CD4-positive, alpha-beta T cell (primary cell): ENCODE measurements at regions not wholly inside any gene's neighbourhood (a gene's known extent, or its start where the extent isn't known, plus 50 kb on each side); places are given as distances from the start of the nearest gene placed in this dataset.

Source experiments
- ATAC-seq: fragments of 200-7000 bp; cut with Tn5 transposase; one replicate; pipeline ENCODE4 v1.10.0; 2022; ENCODE audit warnings: mild to moderate bottlenecking; ENCODE audit not compliant: poor library complexity
- CTCF ChIA-PET: fragments of 350-600 bp; sonication (Branson Sonifier 250); formaldehyde crosslinking; loops from one replicate; lab custom pipeline; 2021; ENCODE audit warnings: antibody characterized with exemption, inconsistent platforms; lab: Charles Lee
- POLR2A ChIA-PET: fragments of 350-600 bp; sonication (Branson Sonifier 250); formaldehyde crosslinking; loops from one replicate; lab custom pipeline; 2021; ENCODE audit warnings: antibody characterized with exemption, inconsistent platforms; lab: Charles Lee
- DNase-seq, 14 experiments: peaks; one replicate each; pipeline ENCODE4 v3.0.0-alpha.2; 2013 to 2020; ENCODE audit warnings: mixed read lengths in 2 of 14
- H3K27ac ChIP-seq, 2 donors: one replicate each; pipeline versions ENCODE4 v1.5.1 to v1.7.0; 2013; ENCODE audit warnings: low read length in 2 of 2, low read depth in 1 of 2, mild to moderate bottlenecking in 1 of 2
- H3K27me3 ChIP-seq, 2 experiments: 1 replicate in 1 of 2; 2 replicates in 1 of 2; pipeline versions ENCODE4 v1.6.1 to v1.7.0; 2013; ENCODE audit warnings: low read length in 2 of 2, control low read depth in 1 of 2, mild to moderate bottlenecking in 1 of 2, moderate library complexity in 1 of 2; ENCODE audit not compliant: insufficient read depth in 2 of 2, control insufficient read depth in 1 of 2
- H3K36me3 ChIP-seq: one replicate; pipeline ENCODE4 v1.6.1; 2013; ENCODE audit warnings: low read length, control low read depth; ENCODE audit not compliant: insufficient read depth
- H3K4me1 ChIP-seq: one replicate; pipeline ENCODE4 v1.6.1; 2013; ENCODE audit warnings: low read length, control low read depth; ENCODE audit not compliant: insufficient read depth
- H3K4me3 ChIP-seq: one replicate; pipeline ENCODE4 v1.5.1; 2013; ENCODE audit warnings: mild to moderate bottlenecking, low read length, moderate library complexity
- H3K9me3 ChIP-seq, 2 experiments: 1 replicate in 1 of 2; 2 replicates in 1 of 2; pipeline versions ENCODE4 v1.6.1 to v1.7.0; 2013; ENCODE audit warnings: low read length in 2 of 2, mild to moderate bottlenecking in 2 of 2, control low read depth in 1 of 2, moderate library complexity in 1 of 2; ENCODE audit not compliant: control insufficient read depth in 1 of 2, insufficient read depth in 1 of 2
- H3K27ac Mint-ChIP-seq: one replicate; pipeline ENCODE4 v1.8.0; 2020; ENCODE audit warnings: mixed read lengths
- H3K27me3 Mint-ChIP-seq: one replicate; pipeline ENCODE4 v1.8.0; 2021; ENCODE audit warnings: mixed read lengths
- H3K36me3 Mint-ChIP-seq: one replicate; pipeline ENCODE4 v1.8.0; 2021; ENCODE audit warnings: low read depth, mixed read lengths
- H3K4me1 Mint-ChIP-seq: one replicate; pipeline ENCODE4 v1.8.0; 2021; ENCODE audit warnings: low read depth, mixed read lengths
- H3K4me3 Mint-ChIP-seq: one replicate; pipeline ENCODE4 v1.8.0; 2020; ENCODE audit warnings: mild to moderate bottlenecking, mixed read lengths
- H3K9me3 Mint-ChIP-seq: one replicate; pipeline ENCODE4 v1.8.0; 2020; ENCODE audit warnings: mixed read lengths
- CTCF ChIP-seq: fragments of 200-600 bp; IDR thresholded peaks from one replicate; pipeline ENCODE4 v1.8.0; 2022; ENCODE audit warnings: antibody characterized with exemption, mild to moderate bottlenecking
- intact Hi-C, 2 experiments: fragments of 100-400 bp; cut with DNase I in 1 of 2; cut with micrococcal nuclease in 1 of 2; formaldehyde crosslinking; loops; one replicate each; pipeline versions ENCODE4 v1.15.1 to v1.9.0; 2023 to 2025; cut with DNase I, micrococcal nuclease

- Histone ChIP-seq H3K4me3 (no peak overlapping the region), H3K36me3 (no peaks in the 10 kb centered on the region), H3K9me3 (no peaks in the 10 kb centered on the region), H3K27me3 (no peaks in the 10 kb centered on the region), H3K27ac (no peak overlapping the region), H3K4me1 (no peaks in the 10 kb centered on the region)
- CTCF ChIA-PET, result no interaction called here
- H3K36me3 Mint-ChIP-seq, result no peaks in the 10 kb centered on the region
- no peak for ATAC-seq
- no peak overlapping the region for H3K4me3 Mint-ChIP-seq
- H3K9me3 Mint-ChIP-seq, result no peaks in the 10 kb centered on the region
- no peaks in the 10 kb centered on the region for H3K4me1 Mint-ChIP-seq
- no peak for TF ChIP-seq CTCF
- no peaks in the 10 kb centered on the region for H3K27me3 Mint-ChIP-seq
- H3K27ac Mint-ChIP-seq, result no peak overlapping the region
- POLR2A ChIA-PET, result no interaction called here
- no peak for DNase-seq
- intact Hi-C loops, result loop anchor here in 1 of 2 experiments (5.0 kb wide), 1 partner anchor 37 kb away; no protein-coding TSS in a partner anchor
Measured at GRCh38 chr11:122604621-122605020, 50.9 kb upstream of the UBASH3B start.

DNA sequence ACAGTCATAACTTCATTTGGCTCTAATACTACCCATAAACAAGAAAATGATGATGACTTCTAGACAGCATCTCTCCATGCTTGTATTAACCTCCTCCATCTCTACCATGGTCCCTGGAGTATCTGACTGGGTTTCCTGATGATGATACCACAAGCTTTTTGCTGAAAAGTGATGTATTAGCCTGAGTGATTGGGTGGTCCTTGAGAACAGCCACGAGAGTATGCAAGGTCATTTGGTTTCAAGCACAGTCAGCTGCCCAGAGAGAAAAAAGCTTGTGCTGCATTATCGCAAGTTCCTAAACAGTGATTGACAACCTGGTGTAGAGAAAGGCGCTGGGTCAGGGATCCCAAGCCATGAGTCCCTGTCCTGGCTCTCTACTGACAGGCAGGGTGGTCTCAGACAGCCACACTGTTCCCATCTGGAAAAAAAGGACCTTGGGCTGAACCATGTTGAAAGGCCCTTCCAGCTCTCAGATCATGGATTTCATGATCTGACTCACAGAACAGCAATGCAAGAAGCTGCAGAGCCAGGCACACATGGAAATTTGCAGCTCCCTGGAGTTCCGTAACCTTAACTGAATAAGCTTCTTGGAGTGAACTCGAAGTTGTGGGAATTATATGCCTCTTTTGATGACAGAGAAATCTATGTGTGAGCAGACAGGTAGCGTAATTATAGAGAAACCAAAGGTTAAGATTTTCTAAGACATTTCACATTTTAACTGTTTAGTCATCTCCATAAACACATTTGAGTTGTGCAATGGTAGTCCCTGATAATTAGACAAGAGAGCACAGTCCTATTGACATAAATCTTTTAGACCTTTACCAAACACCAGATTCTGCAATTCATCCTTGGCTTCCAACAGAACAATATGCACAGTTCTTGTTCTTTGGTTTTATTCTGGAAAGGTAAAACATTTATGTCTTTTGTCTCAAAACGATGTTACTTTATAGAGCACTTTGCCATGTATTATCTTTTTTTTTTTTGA is 54.1 kb upstream of the UBASH3B start:
- ATAC-seq, result no peak
- Mint-ChIP-seq H3K4me3 (no peak overlapping the region), H3K27ac (no peak overlapping the region), H3K9me3 (no peaks in the 10 kb centered on the region), H3K4me1 (no peaks in the 10 kb centered on the region), H3K36me3 (no peaks in the 10 kb centered on the region), H3K27me3 (peaks cover 4% of the 10 kb centered on the region)
- no peak overlapping the region for H3K27ac ChIP-seq
- POLR2A ChIA-PET, result no interaction called here
- H3K4me3 ChIP-seq, result no peak overlapping the region
- H3K27me3 ChIP-seq, result peaks cover 2 to 7% of the 10 kb centered on the region in 2 experiments
- no peak for DNase-seq
- CTCF ChIA-PET, result interaction anchor here (0.6 kb wide), 1 partner anchor 28 kb away, joined by 4 read pairs; no protein-coding TSS in a partner anchor
- no peak for TF ChIP-seq CTCF
- no peaks in the 10 kb centered on the region for H3K9me3 ChIP-seq
- no peaks in the 10 kb centered on the region for H3K36me3 ChIP-seq
- no peaks in the 10 kb centered on the region for H3K4me1 ChIP-seq
- intact Hi-C loops, result no loop called here

DNA sequence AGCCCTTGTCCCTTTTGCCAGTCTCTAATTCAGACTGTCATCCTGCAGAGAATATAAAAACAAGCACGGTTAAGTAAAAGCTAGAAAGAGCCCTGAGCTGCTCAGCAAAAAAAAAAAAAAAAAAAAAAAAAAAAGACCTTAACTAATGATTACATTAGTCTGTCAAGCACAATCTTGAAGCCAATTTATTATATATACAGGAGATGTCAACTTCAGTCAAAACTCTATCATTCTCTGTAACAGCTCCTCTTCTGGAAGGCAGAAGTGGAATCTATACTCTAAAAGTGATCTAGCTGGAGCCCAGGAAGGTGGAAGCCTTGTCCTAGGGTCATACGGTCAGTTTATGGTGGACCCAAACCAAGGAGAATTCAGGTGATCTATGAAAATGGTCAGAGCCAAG is 55.2 kb upstream of the UBASH3B start:
- peaks cover 4% of the 10 kb centered on the region for H3K27me3 Mint-ChIP-seq
- H3K27ac Mint-ChIP-seq, result no peak overlapping the region
- Histone ChIP-seq H3K4me3 (no peak overlapping the region), H3K27ac (no peak overlapping the region), H3K36me3 (no peaks in the 10 kb centered on the region), H3K27me3 (peaks cover 2 to 7% of the 10 kb centered on the region in 2 experiments), H3K4me1 (no peaks in the 10 kb centered on the region), H3K9me3 (no peaks in the 10 kb centered on the region)
- ChIA-PET CTCF (no interaction called here), POLR2A (no interaction called here)
- no peak for TF ChIP-seq CTCF
- H3K9me3 Mint-ChIP-seq, result no peaks in the 10 kb centered on the region
- H3K4me1 Mint-ChIP-seq, result no peaks in the 10 kb centered on the region
- no peak overlapping the region for H3K4me3 Mint-ChIP-seq
- H3K36me3 Mint-ChIP-seq, result no peaks in the 10 kb centered on the region
- ATAC-seq (no peak), DNase-seq (no peak)
- intact Hi-C loops, result no loop called here
